CD4-positive, alpha-beta T cell (primary cell): ENCODE measurements at regions not wholly inside any gene's neighbourhood (a gene's known extent, or its start where the extent isn't known, plus 50 kb on each side); places are given as distances from the start of the nearest gene placed in this dataset.
"Not testable (repeated sequence)": the region's sequence is repeated elsewhere in the genome, so short reads cannot be mapped to it uniquely, and the experiment has no call there.

ENCODE experiments used
- ATAC-seq: fragments of 200-7000 bp; cut with Tn5 transposase; one replicate; pipeline ENCODE4 v1.10.0; 2022; ENCODE audit warnings: mild to moderate bottlenecking; ENCODE audit not compliant: poor library complexity
- CTCF ChIA-PET: fragments of 350-600 bp; sonication (Branson Sonifier 250); formaldehyde crosslinking; loops from one replicate; lab custom pipeline; 2021; ENCODE audit warnings: antibody characterized with exemption, inconsistent platforms; lab: Charles Lee
- POLR2A ChIA-PET: fragments of 350-600 bp; sonication (Branson Sonifier 250); formaldehyde crosslinking; loops from one replicate; lab custom pipeline; 2021; ENCODE audit warnings: antibody characterized with exemption, inconsistent platforms; lab: Charles Lee
- DNase-seq, 14 experiments: peaks; one replicate each; pipeline ENCODE4 v3.0.0-alpha.2; 2013 to 2020; ENCODE audit warnings: mixed read lengths in 2 of 14
- H3K27ac ChIP-seq, 2 donors: one replicate each; pipeline versions ENCODE4 v1.5.1 to v1.7.0; 2013; ENCODE audit warnings: low read length in 2 of 2, low read depth in 1 of 2, mild to moderate bottlenecking in 1 of 2
- H3K27me3 ChIP-seq, 2 experiments: 1 replicate in 1 of 2; 2 replicates in 1 of 2; pipeline versions ENCODE4 v1.6.1 to v1.7.0; 2013; ENCODE audit warnings: low read length in 2 of 2, control low read depth in 1 of 2, mild to moderate bottlenecking in 1 of 2, moderate library complexity in 1 of 2; ENCODE audit not compliant: insufficient read depth in 2 of 2, control insufficient read depth in 1 of 2
- H3K36me3 ChIP-seq: one replicate; pipeline ENCODE4 v1.6.1; 2013; ENCODE audit warnings: low read length, control low read depth; ENCODE audit not compliant: insufficient read depth
- H3K4me1 ChIP-seq: one replicate; pipeline ENCODE4 v1.6.1; 2013; ENCODE audit warnings: low read length, control low read depth; ENCODE audit not compliant: insufficient read depth
- H3K4me3 ChIP-seq: one replicate; pipeline ENCODE4 v1.5.1; 2013; ENCODE audit warnings: mild to moderate bottlenecking, low read length, moderate library complexity
- H3K9me3 ChIP-seq, 2 experiments: 1 replicate in 1 of 2; 2 replicates in 1 of 2; pipeline versions ENCODE4 v1.6.1 to v1.7.0; 2013; ENCODE audit warnings: low read length in 2 of 2, mild to moderate bottlenecking in 2 of 2, control low read depth in 1 of 2, moderate library complexity in 1 of 2; ENCODE audit not compliant: control insufficient read depth in 1 of 2, insufficient read depth in 1 of 2
- H3K27ac Mint-ChIP-seq: one replicate; pipeline ENCODE4 v1.8.0; 2020; ENCODE audit warnings: mixed read lengths
- H3K27me3 Mint-ChIP-seq: one replicate; pipeline ENCODE4 v1.8.0; 2021; ENCODE audit warnings: mixed read lengths
- H3K36me3 Mint-ChIP-seq: one replicate; pipeline ENCODE4 v1.8.0; 2021; ENCODE audit warnings: low read depth, mixed read lengths
- H3K4me1 Mint-ChIP-seq: one replicate; pipeline ENCODE4 v1.8.0; 2021; ENCODE audit warnings: low read depth, mixed read lengths
- H3K4me3 Mint-ChIP-seq: one replicate; pipeline ENCODE4 v1.8.0; 2020; ENCODE audit warnings: mild to moderate bottlenecking, mixed read lengths
- H3K9me3 Mint-ChIP-seq: one replicate; pipeline ENCODE4 v1.8.0; 2020; ENCODE audit warnings: mixed read lengths
- intact Hi-C, 2 experiments: fragments of 100-400 bp; cut with DNase I in 1 of 2; cut with micrococcal nuclease in 1 of 2; formaldehyde crosslinking; loops; one replicate each; pipeline versions ENCODE4 v1.15.1 to v1.9.0; 2023 to 2025; cut with DNase I, micrococcal nuclease
- TF ChIP-seq, protein P1 (sequence below): fragments of 200-600 bp; IDR thresholded peaks from one replicate; pipeline ENCODE4 v1.8.0; 2022; ENCODE audit warnings: antibody characterized with exemption, mild to moderate bottlenecking

DNA sequence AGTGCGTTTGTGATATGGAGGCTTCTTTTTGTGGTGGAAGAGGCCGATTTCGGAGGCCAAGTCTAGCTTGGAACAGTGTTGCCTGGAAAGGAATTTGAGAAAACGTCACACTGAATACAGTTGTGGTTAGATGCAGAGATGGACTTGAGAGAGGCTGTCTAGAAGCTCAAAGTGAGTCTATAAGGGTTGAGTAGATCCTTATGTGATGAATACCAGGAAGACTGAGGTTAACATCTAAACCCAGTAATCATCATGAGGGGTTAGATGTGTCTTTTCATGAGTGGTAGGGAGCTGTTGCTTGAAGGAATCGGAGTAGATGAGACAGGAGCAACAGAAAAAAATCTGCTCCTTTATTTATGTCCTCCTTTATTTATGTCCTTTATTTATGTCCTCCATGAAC lies 114.6 kb upstream of the IVNS1ABP start:
- Histone ChIP-seq H3K27me3 (no peaks in the 10 kb centered on the region), H3K36me3 (no peaks in the 10 kb centered on the region), H3K4me1 (no peaks in the 10 kb centered on the region), H3K4me3 (no peak overlapping the region), H3K27ac (no peak overlapping the region), H3K9me3 (peaks cover 0 to 4% of the 10 kb centered on the region in 2 experiments)
- CTCF ChIA-PET, result no interaction called here
- intact Hi-C loops, result no loop called here
- peaks cover 8% of the 10 kb centered on the region for H3K9me3 Mint-ChIP-seq
- peaks cover 4% of the 10 kb centered on the region for H3K27me3 Mint-ChIP-seq
- no peak for DNase-seq
- TF ChIP-seq, protein P1, sequence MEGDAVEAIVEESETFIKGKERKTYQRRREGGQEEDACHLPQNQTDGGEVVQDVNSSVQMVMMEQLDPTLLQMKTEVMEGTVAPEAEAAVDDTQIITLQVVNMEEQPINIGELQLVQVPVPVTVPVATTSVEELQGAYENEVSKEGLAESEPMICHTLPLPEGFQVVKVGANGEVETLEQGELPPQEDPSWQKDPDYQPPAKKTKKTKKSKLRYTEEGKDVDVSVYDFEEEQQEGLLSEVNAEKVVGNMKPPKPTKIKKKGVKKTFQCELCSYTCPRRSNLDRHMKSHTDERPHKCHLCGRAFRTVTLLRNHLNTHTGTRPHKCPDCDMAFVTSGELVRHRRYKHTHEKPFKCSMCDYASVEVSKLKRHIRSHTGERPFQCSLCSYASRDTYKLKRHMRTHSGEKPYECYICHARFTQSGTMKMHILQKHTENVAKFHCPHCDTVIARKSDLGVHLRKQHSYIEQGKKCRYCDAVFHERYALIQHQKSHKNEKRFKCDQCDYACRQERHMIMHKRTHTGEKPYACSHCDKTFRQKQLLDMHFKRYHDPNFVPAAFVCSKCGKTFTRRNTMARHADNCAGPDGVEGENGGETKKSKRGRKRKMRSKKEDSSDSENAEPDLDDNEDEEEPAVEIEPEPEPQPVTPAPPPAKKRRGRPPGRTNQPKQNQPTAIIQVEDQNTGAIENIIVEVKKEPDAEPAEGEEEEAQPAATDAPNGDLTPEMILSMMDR, result no peak
- no peak overlapping the region for H3K4me3 Mint-ChIP-seq
- no peak for ATAC-seq
- POLR2A ChIA-PET, result no interaction called here
- H3K27ac Mint-ChIP-seq, result no peak overlapping the region
- H3K4me1 Mint-ChIP-seq, result no peaks in the 10 kb centered on the region
- no peaks in the 10 kb centered on the region for H3K36me3 Mint-ChIP-seq

DNA sequence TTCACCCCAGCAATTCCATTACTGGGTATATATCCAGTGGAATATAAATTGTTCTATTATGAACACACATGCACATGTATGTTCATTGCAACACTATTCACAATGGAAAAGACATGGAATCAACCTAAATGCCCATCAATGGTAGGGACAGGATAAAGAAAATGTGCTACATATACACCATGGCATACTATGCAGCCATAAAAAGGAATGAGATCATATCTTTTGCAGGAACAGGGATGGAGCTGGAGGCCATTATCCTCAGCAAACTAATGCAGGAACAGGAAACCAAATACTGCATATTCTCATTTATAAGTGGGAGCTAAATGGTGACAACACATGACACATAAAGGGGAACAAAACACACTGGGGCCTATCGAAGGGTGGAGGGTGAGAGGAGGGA lies 112.6 kb upstream of the IVNS1ABP start:
- H3K27ac ChIP-seq, H3K27ac Mint-ChIP-seq, DNase-seq, H3K36me3 ChIP-seq, POLR2A ChIA-PET, H3K27me3 Mint-ChIP-seq, H3K9me3 ChIP-seq, H3K36me3 Mint-ChIP-seq, intact Hi-C loops, H3K4me3 Mint-ChIP-seq, H3K4me1 Mint-ChIP-seq, H3K9me3 Mint-ChIP-seq, H3K4me3 ChIP-seq, ATAC-seq, H3K4me1 ChIP-seq, H3K27me3 ChIP-seq, CTCF ChIA-PET: not testable (repeated sequence)

DNA sequence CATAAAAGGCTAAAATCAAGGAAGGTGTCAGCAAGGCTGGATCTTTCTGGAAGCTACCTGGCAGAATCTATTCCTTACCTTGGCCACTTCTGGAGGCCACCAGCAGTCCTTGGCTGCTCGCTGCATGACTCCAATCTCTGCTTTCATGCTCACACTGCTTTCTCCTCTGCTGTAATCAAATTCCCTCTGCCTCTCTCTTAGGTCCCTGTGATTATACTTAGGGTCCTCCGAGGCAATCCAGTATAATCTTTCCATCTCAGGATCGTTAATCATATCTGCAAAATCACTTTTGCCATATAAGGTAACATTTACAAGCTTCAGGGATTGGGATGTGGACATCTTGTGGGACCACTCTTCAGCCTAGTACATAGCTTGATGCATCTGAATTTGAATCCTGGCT lies 110.7 kb upstream of the IVNS1ABP start:
- no peak overlapping the region for H3K4me3 Mint-ChIP-seq
- POLR2A ChIA-PET, result no interaction called here
- no peaks in the 10 kb centered on the region for H3K4me1 Mint-ChIP-seq
- DNase-seq (no peak), ATAC-seq (no peak)
- Histone ChIP-seq H3K4me1 (no peaks in the 10 kb centered on the region), H3K4me3 (no peak overlapping the region), H3K9me3 (no peaks in the 10 kb centered on the region), H3K27me3 (no peaks in the 10 kb centered on the region), H3K36me3 (no peaks in the 10 kb centered on the region), H3K27ac (no peak overlapping the region)
- H3K36me3 Mint-ChIP-seq, result no peaks in the 10 kb centered on the region
- CTCF ChIA-PET, result interaction anchor here (1.6 kb wide), 1 partner anchor 208 kb away, joined by 3 read pairs; no protein-coding TSS in a partner anchor
- H3K9me3 Mint-ChIP-seq, result peaks cover 8% of the 10 kb centered on the region
- no peak overlapping the region for H3K27ac Mint-ChIP-seq
- TF ChIP-seq, protein P1, result no peak
- intact Hi-C loops, result no loop called here
- H3K27me3 Mint-ChIP-seq, result peaks cover 4% of the 10 kb centered on the region

DNA sequence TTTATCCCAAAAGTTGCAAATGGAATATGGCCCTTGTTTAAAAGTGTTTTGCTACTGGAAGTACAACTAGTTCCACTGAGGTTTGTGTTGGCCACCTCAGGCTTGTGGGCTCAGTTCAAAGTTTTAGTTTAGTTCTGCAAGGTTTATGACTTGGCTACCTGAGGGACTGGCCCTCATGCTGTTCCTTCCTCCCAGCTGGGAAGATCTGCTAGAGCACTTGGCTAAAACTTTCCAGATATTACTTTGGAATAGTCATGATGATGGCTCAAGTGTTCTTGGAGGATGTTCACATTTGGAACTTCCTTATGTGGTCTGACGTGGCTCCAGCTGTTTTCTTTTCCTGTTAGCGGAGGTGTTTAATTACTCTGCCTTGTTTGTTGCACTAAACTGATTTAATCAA lies 110.2 kb upstream of the IVNS1ABP start:
- H3K36me3 ChIP-seq, result no peaks in the 10 kb centered on the region
- no peak for DNase-seq
- no peak overlapping the region for H3K4me3 ChIP-seq
- POLR2A ChIA-PET, result interaction anchor here (1.2 kb wide), 1 partner anchor 61 kb away, joined by 4 read pairs; no protein-coding TSS in a partner anchor
- Mint-ChIP-seq H3K36me3 (no peaks in the 10 kb centered on the region), H3K27me3 (peaks cover 4% of the 10 kb centered on the region), H3K27ac (no peak overlapping the region), H3K4me1 (no peaks in the 10 kb centered on the region), H3K4me3 (no peak overlapping the region), H3K9me3 (peaks cover 6% of the 10 kb centered on the region)
- H3K4me1 ChIP-seq, result no peaks in the 10 kb centered on the region
- H3K27ac ChIP-seq, result no peak overlapping the region
- no peaks in the 10 kb centered on the region for H3K27me3 ChIP-seq
- intact Hi-C loops, result no loop called here
- no peak for ATAC-seq
- CTCF ChIA-PET, result interaction anchor here (1.6 kb wide), 1 partner anchor 208 kb away, joined by 3 read pairs; no protein-coding TSS in a partner anchor
- no peaks in the 10 kb centered on the region for H3K9me3 ChIP-seq
- TF ChIP-seq, protein P1, result no peak
